MM.1S (cell line): ENCODE measurements at regions not wholly inside any gene's neighbourhood (a gene's known extent, or its start where the extent isn't known, plus 50 kb on each side); places are given as distances from the start of the nearest gene placed in this dataset.

Experiments used
- CTCF ChIP-seq: fragments of 300-600 bp; sonication (generic); IDR thresholded peaks from 2 replicates; pipeline ENCODE4 v1.5.1; 2016; ENCODE audit warnings: antibody characterized with exemption, low read length, mixed read lengths
- EZH2 ChIP-seq: fragments of 300-600 bp; sonication (generic); optimal IDR thresholded peaks from 2 replicates; pipeline ENCODE3; 2017; ENCODE audit warnings: low read depth, mild to moderate bottlenecking, antibody characterized with exemption, low read length, mixed read lengths

- TF ChIP-seq EZH2: no peak
- no peak for TF ChIP-seq CTCF
Observed at GRCh38 chr2:102915128-102915527, 153.3 kb downstream of the TMEM182 start.
